MCF 10A (cell line): ENCODE measurements at regions not wholly inside any gene's neighbourhood (a gene's known extent, or its start where the extent isn't known, plus 50 kb on each side); places are given as distances from the start of the nearest gene placed in this dataset.

Experiments
- BruUV-seq: library from RNA; stranded (reverse); fragments of 400-500 nt; replicated peaks from 2 replicates; lab custom pipeline; 2021; lab: Mats Ljungman, UMichigan
- CTCF ChIA-PET: fragments of 300-600 bp; sonication (Branson Sonifier 250); formaldehyde crosslinking; extraction: SDS; loops from one replicate; lab custom pipeline; 2021; ENCODE audit warnings: antibody characterized with exemption, inconsistent platforms; lab: Yijun Ruan, JAX
- POLR2A ChIA-PET: fragments of 300-600, 350-650 bp; sonication (Branson Sonifier 250); formaldehyde crosslinking; extraction: SDS; loops from one replicate; lab custom pipeline; 2020; ENCODE audit warnings: antibody characterized with exemption, inconsistent platforms; lab: Yijun Ruan, JAX
- DNase-seq: peaks from one replicate; pipeline ENCODE4 v3.0.0-alpha.2; 2018; ENCODE audit not compliant: unreplicated experiment
- H3K27ac Mint-ChIP-seq: one replicate; pipeline ENCODE4 v1.8.0; 2022; ENCODE audit warnings: mild to moderate bottlenecking, low read depth, mixed read lengths; ENCODE audit not compliant: unreplicated experiment
- H3K27me3 Mint-ChIP-seq: one replicate; pipeline ENCODE4 v1.8.0; 2022; ENCODE audit warnings: mixed read lengths; ENCODE audit not compliant: insufficient read depth, unreplicated experiment
- H3K36me3 Mint-ChIP-seq: one replicate; pipeline ENCODE4 v1.8.0; 2022; ENCODE audit warnings: mild to moderate bottlenecking, moderate library complexity, mixed read lengths; ENCODE audit not compliant: insufficient read depth, unreplicated experiment
- H3K4me1 Mint-ChIP-seq: one replicate; pipeline ENCODE4 v1.8.0; 2022; ENCODE audit warnings: mixed read lengths; ENCODE audit not compliant: insufficient read depth, unreplicated experiment
- H3K4me3 Mint-ChIP-seq: one replicate; pipeline ENCODE4 v1.8.0; 2022; ENCODE audit warnings: mild to moderate bottlenecking, moderate library complexity, mixed read lengths; ENCODE audit not compliant: unreplicated experiment
- H3K9me3 Mint-ChIP-seq: one replicate; pipeline ENCODE4 v1.8.0; 2022; ENCODE audit warnings: mixed read lengths; ENCODE audit not compliant: unreplicated experiment
- intact Hi-C: fragments of 100-400 bp; cut with micrococcal nuclease; formaldehyde crosslinking; loops from 2 replicates; pipeline ENCODE4 v1.14.1; 2022
- TF ChIP-seq, protein P1 (sequence below): fragments of 200-600 bp; IDR thresholded peaks from one replicate; pipeline ENCODE4 v1.8.0; 2022; ENCODE audit warnings: antibody characterized with exemption, mild to moderate bottlenecking; ENCODE audit not compliant: unreplicated experiment

DNA sequence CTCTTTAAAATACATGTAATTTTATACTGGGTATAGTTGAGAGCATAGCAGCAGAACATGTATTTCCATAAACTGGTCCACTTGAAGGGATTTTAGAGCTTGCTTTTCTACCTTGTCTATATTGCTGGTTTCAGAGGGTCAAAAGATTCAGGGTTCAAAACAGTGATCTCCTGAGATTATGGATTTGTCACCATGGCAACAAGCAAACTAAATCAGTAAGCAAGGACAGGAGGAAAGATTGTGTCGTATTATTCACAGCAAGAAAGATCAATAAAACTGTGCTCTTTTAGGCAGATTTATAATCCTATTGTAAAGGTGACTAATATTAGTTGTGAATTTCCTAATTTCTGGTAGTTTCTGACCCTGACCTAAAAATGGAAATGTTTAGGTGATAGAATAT is 496.4 kb downstream of the LMO7 start:
- no peaks in the 10 kb centered on the region for H3K4me1 Mint-ChIP-seq
- ChIA-PET POLR2A (no interaction called here), CTCF (no interaction called here)
- H3K27me3 Mint-ChIP-seq: no peaks in the 10 kb centered on the region
- BruUV-seq: no TSS peak
- no peaks in the 10 kb centered on the region for H3K9me3 Mint-ChIP-seq
- no peak overlapping the region for H3K4me3 Mint-ChIP-seq
- no peak overlapping the region for H3K27ac Mint-ChIP-seq
- H3K36me3 Mint-ChIP-seq: no peaks in the 10 kb centered on the region
- TF ChIP-seq, protein P1, sequence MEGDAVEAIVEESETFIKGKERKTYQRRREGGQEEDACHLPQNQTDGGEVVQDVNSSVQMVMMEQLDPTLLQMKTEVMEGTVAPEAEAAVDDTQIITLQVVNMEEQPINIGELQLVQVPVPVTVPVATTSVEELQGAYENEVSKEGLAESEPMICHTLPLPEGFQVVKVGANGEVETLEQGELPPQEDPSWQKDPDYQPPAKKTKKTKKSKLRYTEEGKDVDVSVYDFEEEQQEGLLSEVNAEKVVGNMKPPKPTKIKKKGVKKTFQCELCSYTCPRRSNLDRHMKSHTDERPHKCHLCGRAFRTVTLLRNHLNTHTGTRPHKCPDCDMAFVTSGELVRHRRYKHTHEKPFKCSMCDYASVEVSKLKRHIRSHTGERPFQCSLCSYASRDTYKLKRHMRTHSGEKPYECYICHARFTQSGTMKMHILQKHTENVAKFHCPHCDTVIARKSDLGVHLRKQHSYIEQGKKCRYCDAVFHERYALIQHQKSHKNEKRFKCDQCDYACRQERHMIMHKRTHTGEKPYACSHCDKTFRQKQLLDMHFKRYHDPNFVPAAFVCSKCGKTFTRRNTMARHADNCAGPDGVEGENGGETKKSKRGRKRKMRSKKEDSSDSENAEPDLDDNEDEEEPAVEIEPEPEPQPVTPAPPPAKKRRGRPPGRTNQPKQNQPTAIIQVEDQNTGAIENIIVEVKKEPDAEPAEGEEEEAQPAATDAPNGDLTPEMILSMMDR: no peak
- DNase-seq: no peak
- intact Hi-C loops: no loop called here

DNA sequence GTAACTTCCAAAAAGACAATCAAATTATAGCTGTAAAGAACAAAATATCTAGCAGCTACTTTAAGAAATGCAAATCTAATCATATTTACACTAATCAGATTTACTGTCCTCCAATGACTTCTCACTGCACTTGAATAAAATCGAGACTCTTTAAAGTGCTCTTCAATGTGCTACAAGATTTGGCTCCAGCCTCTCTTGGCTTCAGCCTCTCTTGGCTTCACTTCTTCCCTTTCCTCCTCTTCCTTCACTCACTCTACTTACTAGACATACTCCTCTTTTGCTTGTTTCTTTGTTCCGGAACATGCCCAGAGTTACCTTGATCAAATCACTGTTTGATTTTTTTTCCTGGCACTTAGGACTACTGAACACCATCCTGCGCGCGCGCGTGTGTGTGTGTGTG is 495.4 kb downstream of the LMO7 start:
- Mint-ChIP-seq H3K4me1 (no peaks in the 10 kb centered on the region), H3K27me3 (no peaks in the 10 kb centered on the region), H3K27ac (no peak overlapping the region), H3K4me3 (no peak overlapping the region), H3K9me3 (peaks cover 7% of the 10 kb centered on the region), H3K36me3 (no peaks in the 10 kb centered on the region)
- intact Hi-C loops: no loop called here
- CTCF ChIA-PET: no interaction called here
- TF ChIP-seq, protein P1: no peak
- no peak for DNase-seq
- POLR2A ChIA-PET: no interaction called here
- no TSS peak for BruUV-seq

DNA sequence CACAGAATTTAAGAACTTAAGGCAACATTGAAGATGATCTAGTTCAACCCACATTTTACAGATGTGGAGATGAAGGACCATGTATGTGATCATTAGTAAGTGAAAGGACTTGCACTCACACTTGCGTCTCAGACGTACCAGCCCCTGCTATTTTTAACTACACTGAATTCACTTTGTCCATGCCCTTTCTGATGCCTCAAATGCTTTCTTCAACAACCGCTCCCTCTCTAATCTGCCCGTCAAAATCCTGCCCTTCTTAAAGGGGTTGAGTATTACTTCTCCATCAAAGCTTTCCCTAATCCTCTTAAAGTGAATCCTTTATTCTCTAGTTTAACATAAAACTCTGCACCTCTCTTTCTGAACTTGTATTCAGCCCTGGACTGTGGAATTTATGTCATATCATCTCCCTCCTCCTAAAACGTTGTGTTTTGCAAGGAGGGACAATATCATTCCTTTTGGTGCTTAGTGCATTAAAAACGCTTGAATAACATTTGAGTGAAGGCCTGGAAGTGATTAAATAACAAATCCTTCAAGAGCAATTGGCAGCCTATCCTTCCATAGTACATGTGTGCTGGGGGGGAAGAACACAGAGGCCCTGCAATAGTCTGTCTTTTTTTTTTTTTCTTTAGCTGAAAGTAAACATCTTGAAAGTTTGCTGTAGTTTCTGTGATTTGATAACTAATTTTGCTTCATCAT is 493.3 kb downstream of the LMO7 start:
- intact Hi-C loops: no loop called here
- Mint-ChIP-seq H3K27me3 (no peaks in the 10 kb centered on the region), H3K4me1 (no peaks in the 10 kb centered on the region), H3K9me3 (peaks cover 7% of the 10 kb centered on the region), H3K4me3 (no peak overlapping the region), H3K27ac (no peak overlapping the region), H3K36me3 (no peaks in the 10 kb centered on the region)
- no peak for DNase-seq
- TF ChIP-seq, protein P1: no peak
- BruUV-seq: no TSS peak
- ChIA-PET CTCF (no interaction called here), POLR2A (no interaction called here)

DNA sequence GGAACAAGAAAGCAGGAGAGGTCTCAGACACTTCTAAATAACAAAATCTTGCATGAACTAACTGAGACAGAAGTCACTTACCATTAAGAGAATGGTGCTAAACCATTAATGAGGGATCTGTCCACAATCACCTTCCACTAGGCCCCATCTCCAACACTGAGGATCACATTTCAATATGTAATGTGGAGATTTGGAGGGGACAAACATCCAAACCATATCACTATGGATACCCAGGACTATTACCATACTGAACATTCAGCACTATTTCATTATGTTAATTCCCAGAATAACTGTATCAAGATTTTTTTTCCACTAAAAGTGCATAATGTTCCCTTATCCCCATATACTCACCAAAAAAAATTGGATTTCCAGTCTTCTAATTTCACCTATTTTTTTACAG is 491.8 kb downstream of the LMO7 start:
- Mint-ChIP-seq H3K9me3 (peaks cover 15% of the 10 kb centered on the region), H3K4me1 (no peaks in the 10 kb centered on the region), H3K4me3 (no peak overlapping the region), H3K27ac (no peak overlapping the region), H3K27me3 (no peaks in the 10 kb centered on the region), H3K36me3 (no peaks in the 10 kb centered on the region)
- no peak for DNase-seq
- intact Hi-C loops: no loop called here
- TF ChIP-seq, protein P1: no peak
- CTCF ChIA-PET: no interaction called here
- POLR2A ChIA-PET: interaction anchor here (0.7 kb wide), 1 partner anchor 234 kb away, joined by 3 read pairs; no protein-coding TSS in a partner anchor
- BruUV-seq: no TSS peak
